GM21786 (cell line): ENCODE measurements at regions not wholly inside any gene's neighbourhood (a gene's known extent, or its start where the extent isn't known, plus 50 kb on each side); places are given as distances from the start of the nearest gene placed in this dataset.

Source experiments
- ATAC-seq: cut with Tn5 transposase; IDR thresholded peaks from one replicate; pipeline ENCODE4 v1.9.1; 2021; ENCODE audit not compliant: unreplicated experiment

GRCh38 chr5:96284727-96285389 lies 148.2 kb downstream of the PCSK1 start:
- ATAC-seq = no peak

- ATAC-seq = no peak
Observed at GRCh38 chr5:96283589-96283988, 149.5 kb downstream of the PCSK1 start.

- no peak for ATAC-seq
Observed at GRCh38 chr5:96282020-96282419, 151.0 kb downstream of the PCSK1 start.

GRCh38 chr5:96280946-96281393 lies 152.1 kb downstream of the PCSK1 start:
- ATAC-seq = no peak

GRCh38 chr5:96279801-96280542 lies 153.1 kb downstream of the PCSK1 start:
- ATAC-seq = peak; percentile 52

- ATAC-seq = no peak
Observed at GRCh38 chr5:96278981-96279380, 154.1 kb downstream of the PCSK1 start.

GRCh38 chr5:96275051-96275450 lies 158.0 kb downstream of the PCSK1 start:
- no peak for ATAC-seq

GRCh38 chr5:96265487-96265886 lies 167.6 kb downstream of the PCSK1 start:
- no peak for ATAC-seq

GRCh38 chr5:96264047-96264446 lies 169.0 kb downstream of the PCSK1 start:
- no peak for ATAC-seq

- no peak for ATAC-seq
Observed at GRCh38 chr5:96262105-96262504, 170.9 kb downstream of the PCSK1 start.

GRCh38 chr5:96260009-96260408 lies 173.0 kb downstream of the PCSK1 start:
- no peak for ATAC-seq

- ATAC-seq = no peak
Observed at GRCh38 chr5:96259151-96259772, 173.8 kb downstream of the PCSK1 start.

- ATAC-seq = no peak
Observed at GRCh38 chr5:96258692-96259091, 174.4 kb downstream of the PCSK1 start.

- no peak for ATAC-seq
Observed at GRCh38 chr5:96257904-96258303, 175.1 kb downstream of the PCSK1 start.

- no peak for ATAC-seq
Observed at GRCh38 chr5:96256795-96257470, 176.1 kb downstream of the PCSK1 start.

- ATAC-seq = no peak
Observed at GRCh38 chr5:96254980-96255691, 177.9 kb downstream of the PCSK1 start.

- ATAC-seq = no peak
Observed at GRCh38 chr5:96253140-96253539, 179.9 kb downstream of the PCSK1 start.

GRCh38 chr5:96252596-96252995 lies 180.5 kb downstream of the PCSK1 start:
- no peak for ATAC-seq

- no peak for ATAC-seq
Observed at GRCh38 chr5:96250782-96251181, 182.3 kb downstream of the PCSK1 start.

- ATAC-seq = no peak
Observed at GRCh38 chr5:96248131-96248530, 184.9 kb downstream of the PCSK1 start.

GRCh38 chr5:96247708-96248107 lies 185.3 kb downstream of the PCSK1 start:
- ATAC-seq = no peak
